ENCODE measurements at regions not wholly inside any gene's neighbourhood (a gene's known extent, or its start where the extent isn't known, plus 50 kb on each side); places are given as distances from the start of the nearest gene placed in this dataset.

GRCh38 chr20:51089272-51089781 lies 66.4 kb upstream of the KCNG1 start:
- H3K27ac ChIP-seq (ENCODE audit: low read length in 2 of 2): no peak overlapping the region
- peaks cover 0 to 4% (median 0%) of the 10 kb centered on the region in 3 donors for H3K9me3 ChIP-seq (ENCODE audit: control extremely low read depth in 1 of 3, control insufficient read depth in 2 of 3, insufficient read depth in 1 of 3, low read length in 2 of 3)
- no peak for TF ChIP-seq CTCF (IDR thresholded peaks at IDR 0.05)
- TF ChIP-seq EZH2 (IDR thresholded peaks at IDR 0.05; ENCODE audit: borderline replicate concordance, insufficient read depth, low read depth, low read length, poor library complexity, severe bottlenecking): no peak
- POLR2A ChIA-PET: no interaction called here
- H3K4me2 ChIP-seq (replicated peaks; ENCODE audit: low read depth, low read length, poor library complexity, severe bottlenecking): no peak overlapping the region
- no peaks in the 10 kb centered on the region for H4K20me1 ChIP-seq (ENCODE audit: control insufficient read depth, insufficient read depth, low read length, poor library complexity, severe bottlenecking)
- H2AFZ ChIP-seq (ENCODE audit: insufficient read depth, low read depth, low read length, poor library complexity, severe bottlenecking): no peak overlapping the region
- intact Hi-C loops (cut with micrococcal nuclease): no loop called here
- CTCF ChIA-PET: interaction anchor here (0.6 kb wide), 1 partner anchor 11 kb away, joined by 3 read pairs; no protein-coding TSS in a partner anchor
- H3K4me1 ChIP-seq (ENCODE audit: control insufficient read depth in 2 of 2, insufficient read depth in 2 of 2, low read length in 2 of 2): peaks cover 40 to 45% of the 10 kb centered on the region in 2 donors
- Mint-ChIP-seq H3K4me3 (no peak overlapping the region), H3K9me3 (ENCODE audit: insufficient read depth) (no peaks in the 10 kb centered on the region), H3K4me1 (peaks cover 32% of the 10 kb centered on the region), H3K27ac (no peak overlapping the region), H3K27me3 (peaks cover 27% of the 10 kb centered on the region)
- H3K36me3 ChIP-seq (replicated peaks in 1 of 2; ENCODE audit: control extremely low read depth in 1 of 2, control insufficient read depth in 1 of 2, extremely low read depth in 1 of 2, insufficient read depth in 2 of 2, low read length in 1 of 2): no peaks in the 10 kb centered on the region
- no peak for ATAC-seq (ENCODE audit: low read depth)
- no peak overlapping the region for H3K9ac ChIP-seq (ENCODE audit: low read length)
- H3K27me3 ChIP-seq (replicated peaks in 1 of 4; ENCODE audit: control extremely low read depth in 1 of 4, control insufficient read depth in 3 of 4, insufficient read depth in 4 of 4, low read length in 3 of 4): peaks cover 0 to 20% (median 8%) of the 10 kb centered on the region in 4 experiments
- no peaks in the 10 kb centered on the region for H3K79me2 ChIP-seq (ENCODE audit: control insufficient read depth, insufficient read depth, low read length)
- H3K4me3 ChIP-seq (ENCODE audit: control extremely low read depth in 1 of 5, extremely low read depth in 1 of 5, insufficient read depth in 1 of 5, low read depth in 2 of 5, low read length in 4 of 5): no peak overlapping the region
- DNase-seq: no peak
- 88% methylated on average over 3 of the region's 8 CpGs for WGBS (ENCODE audit: insufficient coverage)

DNA sequence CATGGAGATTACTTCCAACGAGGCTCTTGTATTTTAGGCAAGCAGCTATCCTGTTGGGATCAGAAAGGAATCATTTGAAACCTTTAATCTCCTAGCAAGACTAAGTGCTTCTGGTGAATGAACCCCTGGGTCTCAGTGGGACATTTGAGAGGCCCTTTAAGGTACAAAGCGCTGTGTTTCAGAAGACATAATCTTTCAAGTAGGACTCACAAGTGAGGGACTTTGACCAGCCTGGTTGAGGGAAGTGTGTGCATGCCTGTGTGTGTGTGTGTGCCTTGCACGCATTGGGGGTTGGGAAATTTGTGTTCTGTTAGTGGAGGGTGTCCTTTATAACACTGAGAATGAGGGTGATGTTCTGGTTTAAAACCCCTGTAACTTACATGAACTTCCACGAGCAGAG lies 64.4 kb upstream of the KCNG1 start:
- ATAC-seq (ENCODE audit: low read depth): no peak

More for the DNA sequence above, 64.4 kb upstream of the KCNG1 start:
- intact Hi-C loops (cut with micrococcal nuclease): no loop called here
- Mint-ChIP-seq H3K9me3 (ENCODE audit: insufficient read depth) (no peaks in the 10 kb centered on the region), H3K27ac (no peak overlapping the region), H3K4me3 (no peak overlapping the region), H3K27me3 (peaks cover 38% of the 10 kb centered on the region), H3K4me1 (peaks cover 21% of the 10 kb centered on the region)
- TF ChIP-seq CTCF (IDR thresholded peaks at IDR 0.05): no peak
- no peak for TF ChIP-seq EZH2 (IDR thresholded peaks at IDR 0.05; ENCODE audit: borderline replicate concordance, insufficient read depth, low read depth, low read length, poor library complexity, severe bottlenecking)
- Histone ChIP-seq H3K4me1 (ENCODE audit: control insufficient read depth in 2 of 2, insufficient read depth in 2 of 2, low read length in 2 of 2) (peaks cover 22 to 26% of the 10 kb centered on the region in 2 donors), H3K9me3 (ENCODE audit: control extremely low read depth in 1 of 3, control insufficient read depth in 2 of 3, insufficient read depth in 1 of 3, low read length in 2 of 3) (peaks cover 0 to 4% (median 0%) of the 10 kb centered on the region in 3 donors), H3K9ac (ENCODE audit: low read length) (no peak overlapping the region), H3K79me2 (ENCODE audit: control insufficient read depth, insufficient read depth, low read length) (no peaks in the 10 kb centered on the region), H4K20me1 (ENCODE audit: control insufficient read depth, insufficient read depth, low read length, poor library complexity, severe bottlenecking) (no peaks in the 10 kb centered on the region), H3K4me2 (replicated peaks; ENCODE audit: low read depth, low read length, poor library complexity, severe bottlenecking) (no peak overlapping the region), H3K27ac (ENCODE audit: low read length in 2 of 2) (no peak overlapping the region), H3K27me3 (replicated peaks in 1 of 4; ENCODE audit: control extremely low read depth in 1 of 4, control insufficient read depth in 3 of 4, insufficient read depth in 4 of 4, low read length in 3 of 4) (peaks cover 0 to 29% (median 9%) of the 10 kb centered on the region in 4 experiments), H2AFZ (ENCODE audit: insufficient read depth, low read depth, low read length, poor library complexity, severe bottlenecking) (no peak overlapping the region), H3K36me3 (replicated peaks in 1 of 2; ENCODE audit: control extremely low read depth in 1 of 2, control insufficient read depth in 1 of 2, extremely low read depth in 1 of 2, insufficient read depth in 2 of 2, low read length in 1 of 2) (no peaks in the 10 kb centered on the region), H3K4me3 (ENCODE audit: control extremely low read depth in 1 of 5, extremely low read depth in 1 of 5, insufficient read depth in 1 of 5, low read depth in 2 of 5, low read length in 4 of 5) (no peak overlapping the region)
- DNase-seq: no peak
- ChIA-PET POLR2A (no interaction called here), CTCF (no interaction called here)
- 86% methylated on average over 2 of the region's 4 CpGs for whole genome bisulfite sequencing (ENCODE audit: insufficient coverage)
